ENCODE measurements at regions not wholly inside any gene's neighbourhood (a gene's known extent, or its start where the extent isn't known, plus 50 kb on each side); places are given as distances from the start of the nearest gene placed in this dataset.

- Histone ChIP-seq H4K20me1 (ENCODE audit: insufficient read depth) (no peaks in the 10 kb centered on the region), H3K4me1 (replicated peaks; ENCODE audit: insufficient read depth) (peaks cover 13% of the 10 kb centered on the region), H3K4me3 (no peak overlapping the region), H2AFZ (no peak overlapping the region), H3K27me3 (ENCODE audit: insufficient read depth, low read depth) (no peaks in the 10 kb centered on the region), H3K36me3 (ENCODE audit: low read depth) (no peaks in the 10 kb centered on the region), H3K9me2 (ENCODE audit: insufficient read depth) (no peaks in the 10 kb centered on the region), H3K9me3 (ENCODE audit: insufficient read depth, low read depth) (0 out of 2 replicates have a peak, but pooled peaks cover 5% of the 10 kb centered on the region), H3F3A (ENCODE audit: insufficient read depth, low read depth) (peaks cover 4% of the 10 kb centered on the region; the same call in 1 of the 2 replicates), H3K27ac (no peak overlapping the region), H3K4me2 (peak overlapping the region; percentile 6; the same call in 1 of the 2 replicates), H3K79me2 (ENCODE audit: low read depth) (no peaks in the 10 kb centered on the region)
- BruUV-seq (replicated peaks), result no TSS peak
- POLR2A ChIA-PET (ENCODE audit: unreplicated experiment), result no interaction called here
- intact Hi-C loops (cut with micrococcal nuclease; ENCODE audit: unreplicated experiment), result loop anchor here (5.0 kb wide), 2 partner anchors 42 to 88 kb away; no protein-coding TSS in a partner anchor
- peak; percentile 10 to 37 for DNase-seq
- no peak for TF ChIP-seq CTCF (conservative IDR thresholded peaks at IDR 0.05)
- TF ChIP-seq EZH2 (IDR thresholded peaks at IDR 0.05; ENCODE audit: low read depth), result no peak
- CTCF ChIA-PET, result no interaction called here
These were observed 233.7 kb upstream of the FGF13 start for GRCh38 chrX:138945219-138945618.

- no peak overlapping the region for H3K4me3 ChIP-seq
- no peak for DNase-seq
- ChIA-PET CTCF (no interaction called here), POLR2A (ENCODE audit: unreplicated experiment) (no interaction called here)
- H3K27ac ChIP-seq, result no peak overlapping the region
- no peaks in the 10 kb centered on the region for H3K9me2 ChIP-seq (ENCODE audit: insufficient read depth)
- TF ChIP-seq EZH2 (IDR thresholded peaks at IDR 0.05; ENCODE audit: low read depth), result no peak
- no peak for TF ChIP-seq CTCF (conservative IDR thresholded peaks at IDR 0.05)
- H4K20me1 ChIP-seq (ENCODE audit: insufficient read depth), result no peaks in the 10 kb centered on the region
- no peaks in the 10 kb centered on the region for H3K27me3 ChIP-seq (ENCODE audit: insufficient read depth, low read depth)
- H3K79me2 ChIP-seq (ENCODE audit: low read depth), result no peaks in the 10 kb centered on the region
- H3K9me3 ChIP-seq (ENCODE audit: insufficient read depth, low read depth), result no peaks in the 10 kb centered on the region
- no peaks in the 10 kb centered on the region for H3K36me3 ChIP-seq (ENCODE audit: low read depth)
- intact Hi-C loops (cut with micrococcal nuclease; ENCODE audit: unreplicated experiment), result no loop called here
- H3F3A ChIP-seq (ENCODE audit: insufficient read depth, low read depth), result no peaks in the 10 kb centered on the region
- H2AFZ ChIP-seq, result no peak overlapping the region
- no peaks in the 10 kb centered on the region for H3K4me1 ChIP-seq (replicated peaks; ENCODE audit: insufficient read depth)
- BruUV-seq (replicated peaks), result no TSS peak
- no peak overlapping the region for H3K4me2 ChIP-seq
These were observed 227.5 kb upstream of the FGF13 start for GRCh38 chrX:138939038-138939437.

- Histone ChIP-seq H4K20me1 (ENCODE audit: insufficient read depth) (no peaks in the 10 kb centered on the region), H3K4me3 (no peak overlapping the region), H3K27me3 (ENCODE audit: insufficient read depth, low read depth) (no peaks in the 10 kb centered on the region), H3K79me2 (ENCODE audit: low read depth) (no peaks in the 10 kb centered on the region), H3K4me1 (replicated peaks; ENCODE audit: insufficient read depth) (no peaks in the 10 kb centered on the region), H3K9me3 (ENCODE audit: insufficient read depth, low read depth) (no peaks in the 10 kb centered on the region), H3K36me3 (ENCODE audit: low read depth) (no peaks in the 10 kb centered on the region), H3F3A (ENCODE audit: insufficient read depth, low read depth) (no peaks in the 10 kb centered on the region), H3K9me2 (ENCODE audit: insufficient read depth) (no peaks in the 10 kb centered on the region), H2AFZ (no peak overlapping the region), H3K27ac (no peak overlapping the region), H3K4me2 (no peak overlapping the region)
- no peak for DNase-seq
- no peak for TF ChIP-seq CTCF (conservative IDR thresholded peaks at IDR 0.05)
- TF ChIP-seq EZH2 (IDR thresholded peaks at IDR 0.05; ENCODE audit: low read depth), result no peak
- intact Hi-C loops (cut with micrococcal nuclease; ENCODE audit: unreplicated experiment), result no loop called here
- ChIA-PET CTCF (no interaction called here), POLR2A (ENCODE audit: unreplicated experiment) (no interaction called here)
- no TSS peak for BruUV-seq (replicated peaks)
These were observed 226.5 kb upstream of the FGF13 start for GRCh38 chrX:138938003-138938402.
